Endothelial cell of hepatic sinusoid (primary cell): ENCODE measurements at regions not wholly inside any gene's neighbourhood (a gene's known extent, or its start where the extent isn't known, plus 50 kb on each side); places are given as distances from the start of the nearest gene placed in this dataset.
"Not testable (repeated sequence)": the region's sequence is repeated elsewhere in the genome, so short reads cannot be mapped to it uniquely, and the experiment has no call there.

Experiments used
- in situ Hi-C: cut with HindIII; loops from 2 replicates; pipeline ENCODE4 v1.10.0; 2017; ENCODE audit warnings: low sequenced_read_pairs

- in situ Hi-C loops, result no loop called here
Observed at GRCh38 chrX:137858106-137858505, 292.2 kb downstream of the ZIC3 start.

DNA sequence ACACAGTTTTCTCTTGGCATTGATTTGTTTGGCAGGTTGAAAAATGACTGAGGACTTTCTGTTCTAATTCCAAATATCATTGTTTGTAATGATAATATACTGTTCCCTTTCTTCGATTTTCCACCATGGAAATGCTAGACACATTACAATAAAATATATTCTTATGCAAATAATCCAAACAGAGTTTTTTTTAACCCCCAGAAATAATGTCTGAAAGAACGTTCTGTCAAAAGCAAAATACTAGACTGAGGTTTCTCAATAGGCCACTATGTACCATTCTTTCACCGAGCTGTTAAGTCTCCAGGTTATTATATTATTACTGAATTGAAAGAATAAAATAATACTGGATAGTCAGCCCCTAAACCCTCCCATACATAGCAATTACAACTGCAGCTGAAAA is 312.5 kb downstream of the ZIC3 start:
- in situ Hi-C loops, result loop anchor here (10.0 kb wide), 1 partner anchor 46 kb away; no protein-coding TSS in a partner anchor

- in situ Hi-C loops, result no loop called here
Observed at GRCh38 chrX:137882960-137883359, 317.0 kb downstream of the ZIC3 start.

GRCh38 chrX:137884813-137885212 is 318.9 kb downstream of the ZIC3 start:
- in situ Hi-C loops, result not testable (repeated sequence)

DNA sequence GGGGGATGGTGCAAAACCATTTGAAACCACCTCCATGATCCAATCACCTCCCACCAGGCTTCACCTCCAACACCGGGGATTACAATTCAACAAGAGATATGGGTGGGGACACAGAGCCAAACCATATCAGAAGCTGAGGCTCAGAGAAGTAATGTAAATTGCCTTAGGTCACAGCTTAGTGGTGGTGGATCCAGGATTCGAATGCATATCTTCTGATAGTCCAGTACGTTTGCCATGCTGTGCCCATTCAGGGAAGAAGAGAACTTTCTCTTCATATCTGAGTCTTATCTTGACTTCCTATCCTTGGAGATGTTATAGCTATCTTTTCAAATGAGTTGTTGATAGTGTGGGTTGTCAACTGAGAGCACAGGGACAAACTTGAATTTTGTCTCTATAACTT is 325.5 kb downstream of the ZIC3 start:
- in situ Hi-C loops, result no loop called here

DNA sequence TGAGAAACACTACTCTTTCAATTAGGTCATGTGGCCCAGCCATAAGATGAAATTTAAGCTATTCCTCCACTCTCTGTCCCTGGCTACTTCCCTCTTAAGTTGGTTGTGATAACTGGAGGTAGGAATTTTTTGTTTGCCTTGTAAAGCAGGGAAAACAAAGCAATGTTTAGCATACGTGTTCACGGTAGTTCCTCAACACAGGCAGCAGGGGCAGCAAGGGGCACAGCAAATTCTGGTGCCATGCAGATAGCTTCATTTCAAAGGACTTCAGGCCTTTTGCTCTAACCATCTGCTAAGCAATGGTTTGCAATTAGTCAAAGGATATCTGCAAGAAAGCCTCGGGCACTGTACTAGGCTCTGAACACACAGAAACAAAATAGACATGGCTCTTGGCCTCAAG is 330.2 kb downstream of the ZIC3 start:
- in situ Hi-C loops, result no loop called here

GRCh38 chrX:137915466-137915865 is 349.5 kb downstream of the ZIC3 start:
- in situ Hi-C loops, result no loop called here

- in situ Hi-C loops, result no loop called here
Observed at GRCh38 chrX:137916090-137916746, 350.3 kb downstream of the ZIC3 start.

DNA sequence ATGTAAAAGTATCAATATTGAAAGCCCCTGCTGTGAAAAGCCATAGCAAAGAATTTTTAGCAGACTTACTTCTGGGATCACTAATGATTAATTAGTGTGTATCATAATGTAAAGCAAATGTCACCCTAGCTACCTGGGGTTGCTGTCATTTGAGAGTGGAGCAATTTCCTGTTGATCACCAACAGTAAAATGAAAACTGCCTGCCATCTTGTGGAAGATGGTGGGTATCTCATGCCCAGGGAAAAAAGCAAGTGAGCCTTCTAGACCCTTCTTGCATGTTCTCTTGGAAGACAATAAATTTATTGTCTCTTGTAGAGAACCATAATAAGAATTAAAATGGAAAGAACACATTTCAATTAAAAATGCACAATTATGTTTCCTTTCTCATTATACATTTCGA is 360.2 kb downstream of the ZIC3 start:
- in situ Hi-C loops, result loop anchor here (10.0 kb wide), 1 partner anchor 51 kb away; no protein-coding TSS in a partner anchor

GRCh38 chrX:137929951-137930350 is 364.0 kb downstream of the ZIC3 start:
- in situ Hi-C loops, result loop anchor here (10.0 kb wide), 1 partner anchor 55 kb away; no protein-coding TSS in a partner anchor

DNA sequence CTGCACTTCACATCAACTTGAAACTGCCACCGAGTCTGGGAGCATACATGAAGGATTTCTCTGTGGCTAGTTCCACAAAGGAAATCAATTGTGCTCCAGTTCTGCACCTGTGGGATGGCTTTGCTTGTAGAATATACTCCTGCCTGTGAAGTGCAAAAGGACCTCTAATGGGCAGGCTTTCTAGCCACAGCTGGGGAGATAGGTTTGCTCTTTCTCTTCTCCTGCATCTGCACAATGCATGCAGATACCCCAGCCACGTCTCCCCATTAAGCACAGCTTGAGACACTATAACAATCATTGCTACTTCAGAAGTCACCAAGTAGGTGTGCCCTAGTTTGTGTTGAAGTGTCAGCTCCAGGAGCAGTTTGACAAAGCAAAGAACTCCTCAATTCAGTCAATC is 364.6 kb downstream of the ZIC3 start:
- in situ Hi-C loops, result no loop called here

DNA sequence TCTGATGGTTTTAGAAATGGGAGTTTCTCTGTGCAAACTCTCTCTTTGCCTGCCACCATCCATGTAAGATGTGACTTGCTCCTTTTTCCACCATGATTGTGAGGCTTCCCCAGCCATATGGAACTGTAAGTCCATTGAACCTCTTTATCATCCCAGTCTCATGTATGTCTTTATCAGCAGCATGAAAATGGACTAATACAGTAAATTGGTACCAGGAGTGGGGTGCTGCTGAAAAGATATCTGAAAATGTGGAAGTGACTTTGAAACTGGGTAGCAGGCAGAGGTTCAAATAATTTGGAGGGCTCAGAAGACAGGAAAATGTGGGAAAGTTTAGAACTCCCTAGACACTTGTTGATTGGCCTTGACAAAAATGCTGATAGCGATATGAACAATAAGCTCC is 368.3 kb downstream of the ZIC3 start:
- in situ Hi-C loops, result not testable (repeated sequence)

- in situ Hi-C loops, result not testable (repeated sequence)
Observed at GRCh38 chrX:137934887-137935286, 369.0 kb downstream of the ZIC3 start.

DNA sequence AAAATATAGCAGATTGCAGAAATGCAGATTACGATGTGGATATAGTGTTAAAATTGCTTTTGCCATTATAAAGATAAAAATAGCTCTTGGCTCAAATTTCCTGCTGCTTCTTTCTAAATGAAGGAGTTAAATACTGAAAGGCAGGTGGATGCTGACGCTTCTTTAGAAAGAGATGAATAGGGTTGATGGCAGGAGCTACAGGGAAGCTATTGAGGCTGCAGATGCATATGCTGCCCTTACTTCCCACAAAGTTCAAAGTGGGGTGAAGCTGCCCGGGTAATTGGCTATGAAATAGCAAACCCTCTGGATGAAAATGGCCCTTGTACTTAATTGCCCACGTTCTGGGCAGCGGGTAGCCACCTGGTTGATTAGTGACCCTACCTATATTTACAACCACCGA is 379.5 kb downstream of the ZIC3 start:
- in situ Hi-C loops, result no loop called here

DNA sequence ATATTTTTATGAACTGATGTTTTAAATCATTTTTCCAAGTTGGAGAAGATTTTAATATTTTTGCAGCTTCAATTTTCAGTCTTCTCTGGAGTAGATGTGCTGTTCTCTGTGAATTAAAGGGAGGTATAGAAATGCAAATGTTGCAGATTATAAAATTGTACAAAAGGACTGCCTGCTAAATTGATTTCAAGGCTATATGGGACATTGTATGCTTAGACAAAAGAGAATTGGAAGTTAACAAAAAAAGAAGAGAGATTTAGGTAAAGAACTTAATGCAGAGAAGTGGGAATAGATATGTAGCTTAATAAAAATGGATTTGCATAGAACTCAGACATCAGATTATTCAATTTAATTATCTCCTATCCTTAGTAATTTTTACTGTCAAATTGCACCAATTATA is 403.3 kb downstream of the ZIC3 start:
- in situ Hi-C loops, result no loop called here

DNA sequence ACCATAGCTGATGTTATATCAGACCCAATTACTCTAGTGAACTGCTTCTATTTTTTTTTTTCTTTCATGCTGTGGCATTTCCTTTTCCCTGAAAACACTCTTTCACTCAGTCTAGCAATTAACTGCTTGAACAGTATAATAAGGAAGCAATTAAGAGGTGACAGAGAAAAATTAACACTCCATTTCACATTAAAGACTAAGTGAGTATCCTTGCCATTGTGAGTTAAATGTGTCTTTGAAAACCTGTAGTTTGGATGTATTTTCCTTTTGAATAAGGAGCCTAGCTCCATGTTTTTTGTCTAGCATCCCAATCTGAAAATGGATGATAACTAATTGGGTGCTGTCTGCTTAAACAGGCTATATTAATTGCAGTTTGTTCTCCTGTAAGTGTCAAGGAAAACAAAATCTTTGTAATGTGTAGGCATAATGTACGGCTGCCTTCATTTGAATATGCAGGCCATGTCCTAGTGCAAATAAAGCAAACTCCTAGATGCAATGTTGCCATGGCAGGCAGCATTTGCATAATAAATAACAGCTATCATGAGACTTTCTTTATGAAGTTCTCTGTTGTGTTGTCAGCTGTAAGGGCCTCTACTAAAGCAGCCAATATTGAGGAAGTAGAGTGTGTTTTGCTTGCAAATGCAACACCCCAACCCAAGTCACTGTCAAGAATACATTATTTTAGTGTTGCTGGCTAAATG is 416.7 kb downstream of the ZIC3 start:
- in situ Hi-C loops, result no loop called here

DNA sequence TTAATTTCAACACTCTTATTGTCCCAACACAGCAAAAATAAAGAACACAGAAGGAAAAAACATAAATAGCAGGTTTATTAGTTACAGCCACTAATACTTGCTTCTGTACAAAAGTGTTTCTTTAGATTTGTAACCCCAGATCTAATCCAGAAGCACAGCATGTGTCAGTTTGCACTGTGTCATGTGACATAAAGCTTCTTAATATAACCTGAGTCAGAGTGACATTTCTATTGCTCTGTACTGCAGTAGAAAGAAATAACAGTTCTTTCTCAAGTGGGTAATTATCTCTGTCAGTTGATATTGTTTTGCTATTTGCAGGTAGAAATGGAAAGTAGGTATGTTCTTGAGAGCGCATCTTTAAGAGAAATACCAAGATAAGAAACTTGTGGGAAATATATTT is 422.5 kb downstream of the ZIC3 start:
- in situ Hi-C loops, result no loop called here

DNA sequence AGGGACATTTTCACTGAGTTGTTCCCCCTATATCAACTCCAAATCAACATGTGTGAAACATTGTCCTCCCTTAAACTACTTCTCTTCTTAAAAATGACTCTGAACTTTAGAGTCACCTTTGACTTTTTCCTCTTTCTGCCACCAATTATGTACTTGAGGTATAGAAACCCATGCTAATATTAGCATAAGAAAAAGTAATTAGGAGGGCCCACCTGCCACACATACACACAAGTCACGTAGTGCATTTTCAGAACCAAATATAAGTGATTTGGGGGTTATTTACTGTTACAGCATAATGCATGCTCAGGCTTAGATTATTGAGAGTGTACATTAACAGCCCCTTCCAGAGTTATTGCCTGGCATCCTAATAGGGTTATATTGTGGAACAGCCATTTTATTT is 432.7 kb downstream of the ZIC3 start:
- in situ Hi-C loops, result no loop called here

- in situ Hi-C loops, result no loop called here
Observed at GRCh38 chrX:137999071-137999470, 433.1 kb downstream of the ZIC3 start.

DNA sequence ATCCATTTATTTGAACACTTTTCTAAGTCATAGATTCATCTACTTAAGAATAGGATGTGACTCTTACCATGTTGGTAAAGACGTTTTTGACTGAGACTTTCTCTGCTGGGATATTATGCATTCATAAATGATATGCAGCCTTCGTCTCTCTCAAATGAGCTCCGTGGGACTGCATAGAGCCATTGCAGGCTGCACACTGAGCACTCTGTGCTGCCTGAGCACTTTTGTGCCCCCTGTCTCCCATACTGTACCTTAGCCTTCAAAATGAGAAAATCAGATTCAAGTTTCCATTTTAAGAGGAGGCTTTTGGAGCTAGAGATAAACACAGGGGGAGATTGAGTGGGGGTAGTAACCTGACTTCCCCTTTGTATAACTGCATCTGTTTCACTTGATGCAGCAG is 433.6 kb downstream of the ZIC3 start:
- in situ Hi-C loops, result no loop called here

- in situ Hi-C loops, result no loop called here
Observed at GRCh38 chrX:138001226-138001625, 435.3 kb downstream of the ZIC3 start.

DNA sequence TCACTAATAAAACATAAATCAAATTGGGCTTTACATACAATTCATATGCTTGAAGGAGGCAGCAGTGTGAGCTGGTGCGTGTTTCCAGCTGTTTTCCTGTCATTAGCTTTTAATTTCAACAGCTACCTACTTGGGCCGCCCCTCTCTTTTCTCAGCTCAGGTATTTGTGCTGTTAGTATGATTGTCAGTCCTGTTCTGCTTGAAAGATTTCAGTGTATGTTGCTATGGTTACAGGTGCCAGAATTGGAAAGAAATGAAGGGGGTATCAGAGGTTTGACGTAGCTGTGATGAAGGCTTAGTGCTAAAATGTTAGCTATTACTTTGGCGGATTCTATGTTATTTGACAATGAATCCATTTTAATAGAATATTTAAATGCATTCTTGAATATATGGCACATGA is 440.3 kb downstream of the ZIC3 start:
- in situ Hi-C loops, result no loop called here

GRCh38 chrX:138008281-138008680 is 442.4 kb downstream of the ZIC3 start:
- in situ Hi-C loops, result no loop called here
